Activated CD4-positive, alpha-beta T cell treated with anti-CD3 and anti-CD28 coated beads for 36 hours (primary cell): ENCODE measurements at regions not wholly inside any gene's neighbourhood (a gene's known extent, or its start where the extent isn't known, plus 50 kb on each side); places are given as distances from the start of the nearest gene placed in this dataset.

Source experiments
- ATAC-seq: fragments of 200-7000 bp; cut with Tn5 transposase; one replicate; pipeline ENCODE4 v1.10.0; 2021; ENCODE audit warnings: mild to moderate bottlenecking, moderate library complexity
- CTCF ChIA-PET: fragments of 350-600 bp; sonication (Branson Sonifier 250); formaldehyde crosslinking; loops from one replicate; lab custom pipeline; 2021; ENCODE audit warnings: antibody characterized with exemption; lab: Charles Lee
- POLR2A ChIA-PET: fragments of 350-600 bp; sonication (Branson Sonifier 250); formaldehyde crosslinking; loops from one replicate; lab custom pipeline; 2021; ENCODE audit warnings: antibody characterized with exemption, inconsistent platforms; lab: Charles Lee
- DNase-seq: peaks from one replicate; pipeline ENCODE4 v3.0.0-alpha.2; 2020
- H3K27ac Mint-ChIP-seq: one replicate; pipeline ENCODE4 v1.8.0; 2021; ENCODE audit warnings: mixed read lengths
- H3K27me3 Mint-ChIP-seq: one replicate; pipeline ENCODE4 v1.8.0; 2021; ENCODE audit warnings: mixed read lengths
- H3K36me3 Mint-ChIP-seq: one replicate; pipeline ENCODE4 v1.8.0; 2021; ENCODE audit warnings: low read depth, mixed read lengths
- H3K4me1 Mint-ChIP-seq: one replicate; pipeline ENCODE4 v1.8.0; 2021; ENCODE audit warnings: mixed read lengths
- H3K4me3 Mint-ChIP-seq: one replicate; pipeline ENCODE4 v1.8.0; 2021; ENCODE audit warnings: mild to moderate bottlenecking, moderate library complexity, mixed read lengths
- H3K9me3 Mint-ChIP-seq: one replicate; pipeline ENCODE4 v1.8.0; 2021; ENCODE audit warnings: low read depth, mixed read lengths
- intact Hi-C, 2 experiments: fragments of 100-400 bp; cut with DNase I in 1 of 2; cut with micrococcal nuclease in 1 of 2; formaldehyde crosslinking; loops; one replicate each; pipeline versions ENCODE4 v1.14.2 to v1.15.1; 2022 to 2024; cut with DNase I, micrococcal nuclease

DNA sequence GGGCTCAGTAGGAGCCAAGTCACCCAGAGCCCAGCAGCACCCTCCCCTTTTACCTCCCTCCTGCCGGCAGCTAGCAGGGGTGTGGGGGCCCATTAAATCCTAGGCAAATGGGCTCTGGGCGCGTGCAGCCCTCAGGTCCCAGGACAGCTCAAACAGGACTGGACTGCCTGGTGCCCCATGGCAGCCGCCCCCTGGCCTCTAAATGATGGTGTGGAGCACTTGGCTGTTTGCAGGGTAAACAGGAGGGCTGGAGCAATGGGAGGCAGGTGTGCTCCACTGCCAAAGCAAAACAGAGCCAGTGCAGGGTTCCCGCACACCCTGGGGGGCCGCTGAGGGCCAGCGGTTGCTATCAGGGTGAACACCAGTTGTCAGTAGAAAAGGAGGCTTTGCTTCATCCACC, 55.9 kb upstream of the C5orf58 start:
- CTCF ChIA-PET, result no interaction called here
- H3K27me3 Mint-ChIP-seq, result no peaks in the 10 kb centered on the region
- no peak for ATAC-seq

DNA sequence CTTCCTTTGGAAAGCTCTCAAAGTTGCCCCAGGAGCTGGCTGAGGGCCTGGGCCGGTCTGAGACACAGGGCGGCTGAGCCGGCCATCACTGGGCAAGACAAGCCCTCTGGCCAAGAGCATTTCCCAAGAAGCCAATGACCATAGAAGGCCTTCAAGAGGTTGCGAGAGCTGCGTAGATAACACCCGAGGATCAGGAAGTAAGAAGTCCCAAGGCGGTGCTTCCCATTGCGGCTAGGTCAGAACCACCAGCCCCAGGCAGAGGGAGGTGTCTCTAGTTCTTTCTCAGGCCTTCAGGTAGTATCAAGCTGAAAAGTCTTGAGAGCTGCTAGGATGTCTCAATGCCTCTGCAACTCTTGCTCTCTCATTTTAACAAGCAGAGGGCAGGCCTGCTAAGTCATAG, 54.0 kb upstream of the C5orf58 start:
- Mint-ChIP-seq H3K27me3 (no peaks in the 10 kb centered on the region), H3K27ac (no peak overlapping the region), H3K36me3 (no peaks in the 10 kb centered on the region), H3K9me3 (no peaks in the 10 kb centered on the region), H3K4me1 (no peaks in the 10 kb centered on the region), H3K4me3 (no peak overlapping the region)
- ATAC-seq (no peak), DNase-seq (no peak)
- ChIA-PET CTCF (interaction anchor here (0.7 to 1.6 kb wide), 2 partner anchors 10 to 69 kb away, joined by 3 to 4 read pairs; no protein-coding TSS in a partner anchor), POLR2A (no interaction called here)
- intact Hi-C loops, result no loop called here

More for the DNA sequence above, 55.9 kb upstream of the C5orf58 start:
- intact Hi-C loops, result no loop called here
- no peak for DNase-seq
- Mint-ChIP-seq H3K9me3 (no peaks in the 10 kb centered on the region), H3K4me1 (no peaks in the 10 kb centered on the region), H3K4me3 (no peak overlapping the region), H3K27ac (no peak overlapping the region), H3K36me3 (no peaks in the 10 kb centered on the region)
- POLR2A ChIA-PET, result no interaction called here

DNA sequence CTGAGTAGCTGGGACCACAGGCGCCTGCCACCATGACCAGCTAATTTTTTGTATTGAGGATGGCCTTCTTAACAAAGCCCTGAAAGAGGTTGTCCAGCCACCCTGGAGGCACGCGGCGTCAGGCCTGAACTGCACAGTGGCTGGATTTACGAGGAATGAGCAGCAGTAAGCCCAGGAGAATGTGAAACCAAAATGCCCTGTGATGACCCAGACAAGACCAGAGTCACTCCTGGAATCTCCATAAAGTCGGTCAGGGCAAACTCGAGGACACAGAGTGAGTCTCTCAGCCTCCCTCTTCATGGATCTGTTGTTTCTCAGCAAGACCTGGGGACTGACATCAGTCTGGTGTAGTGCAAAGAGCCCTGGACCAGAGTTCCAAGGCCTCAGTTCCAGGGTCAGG, 53.2 kb upstream of the C5orf58 start:
- CTCF ChIA-PET, result interaction anchor here (0.8 to 1.6 kb wide), 2 partner anchors 9 to 160 kb away, joined by 3 to 4 read pairs; no protein-coding TSS in a partner anchor
- H3K27me3 Mint-ChIP-seq, result no peaks in the 10 kb centered on the region
- intact Hi-C loops, result no loop called here
- DNase-seq, result no peak
- POLR2A ChIA-PET, result no interaction called here
- H3K9me3 Mint-ChIP-seq, result no peaks in the 10 kb centered on the region
- peaks cover 2% of the 10 kb centered on the region for H3K4me1 Mint-ChIP-seq
- no peak overlapping the region for H3K4me3 Mint-ChIP-seq
- H3K27ac Mint-ChIP-seq, result no peak overlapping the region
- H3K36me3 Mint-ChIP-seq, result no peaks in the 10 kb centered on the region
- ATAC-seq, result no peak

DNA sequence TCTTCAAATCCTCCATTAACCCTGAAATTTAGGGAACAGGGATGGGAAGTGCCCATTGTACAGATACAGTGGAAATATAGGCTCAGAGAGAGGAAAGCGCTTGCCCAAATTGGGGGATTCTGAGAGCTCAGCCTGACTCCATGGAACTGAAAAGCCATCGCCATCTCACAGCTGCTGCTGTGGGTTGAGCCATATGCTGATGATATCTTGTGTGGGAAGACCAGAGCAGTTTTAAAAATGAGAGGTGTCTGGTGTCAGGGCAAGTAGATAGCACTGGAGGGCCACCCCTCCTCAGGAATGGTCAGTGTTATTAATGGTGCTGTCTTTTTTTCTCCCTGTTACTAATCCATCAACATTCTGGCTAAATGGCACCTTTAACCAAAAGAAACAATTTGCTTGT, 50.9 kb upstream of the C5orf58 start:
- H3K27ac Mint-ChIP-seq, result no peak overlapping the region
- POLR2A ChIA-PET, result no interaction called here
- no peaks in the 10 kb centered on the region for H3K9me3 Mint-ChIP-seq
- ATAC-seq, result no peak
- no peak for DNase-seq
- intact Hi-C loops, result no loop called here
- H3K4me1 Mint-ChIP-seq, result peaks cover 2% of the 10 kb centered on the region
- CTCF ChIA-PET, result interaction anchor here (0.5 to 5.0 kb wide), 6 partner anchors 8 to 1327 kb away, joined by 3 to 26 read pairs (median 4); no protein-coding TSS in a partner anchor
- no peaks in the 10 kb centered on the region for H3K36me3 Mint-ChIP-seq
- H3K27me3 Mint-ChIP-seq, result no peaks in the 10 kb centered on the region
- H3K4me3 Mint-ChIP-seq, result no peak overlapping the region

DNA sequence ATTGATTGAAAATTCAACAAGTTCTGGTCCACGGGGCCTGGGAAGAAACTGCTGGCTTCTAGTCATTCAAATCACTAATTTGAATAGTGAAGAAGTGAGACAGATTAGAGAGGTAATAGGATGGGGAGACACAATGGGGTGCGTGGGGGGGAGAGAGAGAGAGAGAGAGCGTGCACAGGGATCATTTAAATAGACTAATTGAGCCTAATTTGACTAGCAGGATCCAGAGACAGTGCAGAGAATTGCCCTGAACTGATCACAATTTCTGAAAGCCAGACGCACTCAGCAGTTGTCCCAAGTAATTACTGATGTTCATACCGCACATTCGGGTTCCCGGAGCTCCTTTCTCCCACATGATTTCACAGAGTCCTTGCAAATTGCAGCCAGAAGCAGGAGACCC, 50.3 kb upstream of the C5orf58 start:
- peaks cover 2% of the 10 kb centered on the region for H3K4me1 Mint-ChIP-seq
- no peak overlapping the region for H3K27ac Mint-ChIP-seq
- DNase-seq (no peak), ATAC-seq (no peak)
- ChIA-PET POLR2A (no interaction called here), CTCF (interaction anchor here (0.6 to 5.0 kb wide), 7 partner anchors 9 to 687 kb away, joined by 3 to 26 read pairs (median 4); no protein-coding TSS in a partner anchor)
- H3K4me3 Mint-ChIP-seq, result no peak overlapping the region
- no peaks in the 10 kb centered on the region for H3K9me3 Mint-ChIP-seq
- H3K36me3 Mint-ChIP-seq, result no peaks in the 10 kb centered on the region
- H3K27me3 Mint-ChIP-seq, result no peaks in the 10 kb centered on the region
- intact Hi-C loops, result no loop called here
